HFF-Myc (cell line): ENCODE measurements at regions not wholly inside any gene's neighbourhood (a gene's known extent, or its start where the extent isn't known, plus 50 kb on each side); places are given as distances from the start of the nearest gene placed in this dataset.

Source experiments
- DNase-seq: peaks from one replicate; pipeline ENCODE4 v3.0.0-alpha.2; 2011; ENCODE audit warnings: low read depth; ENCODE audit errors: extremely low read depth
- H3K4me3 ChIP-seq: replicated peaks from 2 replicates; pipeline ENCODE4 v1.5.1; 2011; ENCODE audit warnings: low read depth, mild to moderate bottlenecking, control low read depth, low read length
- TF ChIP-seq, protein P1 (sequence below): IDR thresholded peaks from 2 replicates; pipeline ENCODE4 v1.5.1; 2012; ENCODE audit warnings: mild to moderate bottlenecking, low read depth, low read length, control low read depth; ENCODE audit errors: missing control alignments

GRCh38 chr10:23606456-23606855 lies 167.6 kb downstream of the OTUD1 start:
- no peak for DNase-seq
- H3K4me3 ChIP-seq: no peak overlapping the region
- TF ChIP-seq, protein P1, sequence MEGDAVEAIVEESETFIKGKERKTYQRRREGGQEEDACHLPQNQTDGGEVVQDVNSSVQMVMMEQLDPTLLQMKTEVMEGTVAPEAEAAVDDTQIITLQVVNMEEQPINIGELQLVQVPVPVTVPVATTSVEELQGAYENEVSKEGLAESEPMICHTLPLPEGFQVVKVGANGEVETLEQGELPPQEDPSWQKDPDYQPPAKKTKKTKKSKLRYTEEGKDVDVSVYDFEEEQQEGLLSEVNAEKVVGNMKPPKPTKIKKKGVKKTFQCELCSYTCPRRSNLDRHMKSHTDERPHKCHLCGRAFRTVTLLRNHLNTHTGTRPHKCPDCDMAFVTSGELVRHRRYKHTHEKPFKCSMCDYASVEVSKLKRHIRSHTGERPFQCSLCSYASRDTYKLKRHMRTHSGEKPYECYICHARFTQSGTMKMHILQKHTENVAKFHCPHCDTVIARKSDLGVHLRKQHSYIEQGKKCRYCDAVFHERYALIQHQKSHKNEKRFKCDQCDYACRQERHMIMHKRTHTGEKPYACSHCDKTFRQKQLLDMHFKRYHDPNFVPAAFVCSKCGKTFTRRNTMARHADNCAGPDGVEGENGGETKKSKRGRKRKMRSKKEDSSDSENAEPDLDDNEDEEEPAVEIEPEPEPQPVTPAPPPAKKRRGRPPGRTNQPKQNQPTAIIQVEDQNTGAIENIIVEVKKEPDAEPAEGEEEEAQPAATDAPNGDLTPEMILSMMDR: no peak

DNA sequence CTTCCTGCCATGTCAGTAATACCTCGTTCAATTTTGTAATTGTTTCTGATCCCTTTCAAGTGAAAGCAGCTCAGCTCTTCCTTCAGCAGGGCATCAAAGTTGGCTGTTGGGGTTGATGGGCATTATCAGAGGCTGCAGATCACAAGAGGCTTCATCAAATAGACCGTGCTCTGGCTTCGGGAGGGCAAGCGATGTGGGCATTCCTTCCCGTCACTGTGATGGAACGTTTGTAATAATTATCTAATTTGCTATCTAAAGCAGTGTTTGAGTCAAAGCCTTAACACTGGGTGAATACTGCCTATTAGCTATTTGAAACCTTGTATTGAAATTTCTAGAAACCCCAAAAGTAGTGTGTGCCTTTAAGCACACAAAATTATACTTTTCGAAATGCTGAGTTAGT lies 170.1 kb downstream of the OTUD1 start:
- TF ChIP-seq, protein P1: no peak

DNA sequence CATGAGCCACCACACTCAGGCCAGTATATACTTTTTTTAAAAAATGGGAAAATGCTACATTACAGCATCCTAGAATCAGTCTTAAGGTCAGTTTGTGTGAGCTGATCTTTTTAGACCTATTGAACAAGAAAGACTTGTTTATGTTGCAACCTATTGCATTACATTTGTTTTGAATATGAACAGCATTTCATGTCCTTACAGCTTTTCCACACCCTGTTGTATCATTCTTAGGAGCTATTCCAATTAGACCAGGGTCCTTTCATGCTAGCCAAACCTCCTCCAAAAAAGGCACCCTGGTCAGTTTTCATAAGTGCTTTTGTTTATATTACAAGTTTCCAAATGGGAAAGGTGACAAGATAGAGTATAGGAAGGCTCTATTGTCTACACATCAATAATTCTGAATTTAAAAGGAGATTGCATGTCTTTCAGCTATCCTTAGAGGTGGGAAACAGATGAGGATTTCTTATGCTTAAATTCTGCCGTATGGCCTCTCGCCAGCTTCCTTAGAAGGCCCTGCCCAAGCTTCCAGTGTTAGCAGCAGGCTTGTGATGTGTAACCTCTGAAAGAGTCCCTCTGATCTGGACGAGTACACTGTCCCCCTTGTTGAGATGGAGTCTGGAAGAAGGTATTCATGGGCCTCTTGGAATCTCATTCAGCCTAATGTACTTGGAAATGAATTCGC lies 171.9 kb downstream of the OTUD1 start:
- no peak overlapping the region for H3K4me3 ChIP-seq
- no peak for DNase-seq
- TF ChIP-seq, protein P1: no peak

More for the DNA sequence above, 170.1 kb downstream of the OTUD1 start:
- no peak overlapping the region for H3K4me3 ChIP-seq
- no peak for DNase-seq

DNA sequence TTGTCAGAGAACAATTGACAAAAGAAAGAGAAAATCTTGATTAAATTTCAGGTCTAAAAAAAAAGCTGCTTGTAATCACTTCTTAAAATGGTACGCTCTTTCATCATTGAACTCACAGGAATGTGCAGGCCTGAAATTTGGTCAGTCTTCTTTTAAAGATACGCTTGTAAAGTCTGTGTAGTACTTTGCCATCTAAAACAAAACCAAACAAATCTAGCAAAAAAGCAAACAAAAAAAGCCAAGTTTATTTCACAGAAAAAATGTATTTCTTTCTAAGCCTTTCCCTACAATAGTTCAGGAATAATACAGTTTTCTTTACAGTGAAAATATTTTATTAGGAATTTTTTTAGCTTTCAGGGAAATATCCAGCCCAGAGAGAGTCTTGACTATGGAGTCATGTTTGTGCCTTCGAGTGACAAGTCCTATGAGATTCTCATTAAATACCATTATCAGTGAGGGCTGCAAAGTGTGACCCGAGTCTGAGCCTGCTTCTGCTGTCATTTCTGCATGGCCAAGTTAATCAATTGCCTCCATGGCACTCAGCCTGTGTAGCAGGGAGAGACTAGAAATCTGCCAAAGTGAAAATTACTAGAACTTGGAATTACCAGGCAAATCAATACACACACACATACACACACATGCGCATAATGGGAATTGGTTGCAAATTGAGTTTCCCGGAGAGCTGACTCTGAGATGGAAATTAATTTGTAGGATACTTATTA lies 172.6 kb downstream of the OTUD1 start:
- TF ChIP-seq, protein P1: no peak
- no peak overlapping the region for H3K4me3 ChIP-seq
- no peak for DNase-seq

DNA sequence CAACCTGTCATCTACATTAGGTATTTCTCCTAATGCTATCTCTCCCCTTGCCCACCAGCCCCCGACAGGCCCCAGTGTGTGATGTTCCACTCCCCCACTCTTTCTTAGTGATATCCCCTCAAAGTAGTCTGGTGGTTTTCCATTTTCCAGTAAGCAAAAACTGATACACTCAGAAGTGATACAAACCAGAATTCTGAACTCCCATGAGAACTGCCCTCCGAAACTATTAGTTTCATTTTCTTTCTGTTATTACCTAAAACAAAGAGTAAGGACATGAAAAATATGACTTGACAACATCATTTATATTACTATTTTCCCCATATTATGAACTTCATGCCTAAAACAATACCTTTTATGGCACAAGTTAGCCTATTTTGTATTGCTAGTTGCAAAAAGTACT lies 175.0 kb downstream of the OTUD1 start:
- no peak for DNase-seq
- TF ChIP-seq, protein P1: no peak
- no peak overlapping the region for H3K4me3 ChIP-seq

- DNase-seq: no peak
- no peak overlapping the region for H3K4me3 ChIP-seq
- TF ChIP-seq, protein P1: no peak
Observed at GRCh38 chr10:23614483-23614882, 175.6 kb downstream of the OTUD1 start.

GRCh38 chr10:23630376-23630775 lies 191.5 kb downstream of the OTUD1 start:
- H3K4me3 ChIP-seq: no peak overlapping the region
- TF ChIP-seq, protein P1: no peak
- DNase-seq: no peak
